IMR-90 (cell line): ENCODE measurements at regions not wholly inside any gene's neighbourhood (a gene's known extent, or its start where the extent isn't known, plus 50 kb on each side); places are given as distances from the start of the nearest gene placed in this dataset.
"Not testable (repeated sequence)": the region's sequence is repeated elsewhere in the genome, so short reads cannot be mapped to it uniquely, and the experiment has no call there.

Experiments used
- BHLHE40 ChIP-seq: fragments of 150-350 bp; IDR thresholded peaks from 2 replicates; pipeline ENCODE4 v1.6.1; 2016; ENCODE audit warnings: mild to moderate bottlenecking, low read depth, low read length
- CHD1 ChIP-seq: IDR thresholded peaks from 2 replicates; pipeline ENCODE4 v1.6.1; 2012; ENCODE audit warnings: low read depth, low read length, improper control_type of control experiment
- ELK1 ChIP-seq: fragments of 150-350 bp; IDR thresholded peaks from 2 replicates; pipeline ENCODE4 v1.6.1; 2016; ENCODE audit warnings: low read depth, mild to moderate bottlenecking, low read length, moderate library complexity, borderline replicate concordance
- FOS ChIP-seq: fragments of 150-350 bp; IDR thresholded peaks from 2 replicates; pipeline ENCODE4 v1.6.1; 2016; ENCODE audit warnings: low read depth, low read length
- MAFK ChIP-seq: IDR thresholded peaks from 2 replicates; pipeline ENCODE4 v1.6.1; 2012; ENCODE audit warnings: low read depth, low read length, improper control_type of control experiment
- MAZ ChIP-seq: IDR thresholded peaks from 2 replicates; pipeline ENCODE4 v1.6.1; 2012; ENCODE audit warnings: low read depth, mild to moderate bottlenecking, low read length, improper control_type of control experiment, moderate library complexity, borderline replicate concordance
- MXI1 ChIP-seq: IDR thresholded peaks from 2 replicates; pipeline ENCODE4 v1.6.1; 2012; ENCODE audit warnings: low read depth, mild to moderate bottlenecking, low read length, moderate library complexity, borderline replicate concordance
- NFE2L2 ChIP-seq: fragments of 150-350 bp; IDR thresholded peaks from 2 replicates; pipeline ENCODE4 v1.6.1; 2016; ENCODE audit warnings: low read depth, mild to moderate bottlenecking, low read length
- POLR2A ChIP-seq: IDR thresholded peaks from 2 replicates; pipeline ENCODE4 v1.6.1; 2012; ENCODE audit warnings: mild to moderate bottlenecking, low read depth, low read length
- RAD21 ChIP-seq: IDR thresholded peaks from 2 replicates; pipeline ENCODE4 v1.6.1; 2012; ENCODE audit warnings: low read length, improper control_type of control experiment
- RCOR1 ChIP-seq: IDR thresholded peaks from 2 replicates; pipeline ENCODE4 v1.6.1; 2012; ENCODE audit warnings: mild to moderate bottlenecking, low read length, improper control_type of control experiment; ENCODE audit not compliant: insufficient replicate concordance
- RFX5 ChIP-seq: IDR thresholded peaks from 2 replicates; pipeline ENCODE4 v1.8.0; 2012; ENCODE audit warnings: low read depth, mild to moderate bottlenecking, low read length, moderate library complexity
- SMC3 ChIP-seq: fragments of 150-350 bp; IDR thresholded peaks from 2 replicates; pipeline ENCODE4 v1.6.1; 2016; ENCODE audit warnings: low read depth, mild to moderate bottlenecking, antibody characterized with exemption, low read length, moderate library complexity
- TF ChIP-seq, protein P1 (sequence below): conservative IDR thresholded peaks from 2 replicates; pipeline ENCODE4 v1.5.1; 2012; ENCODE audit warnings: mild to moderate bottlenecking, low read depth, low read length, improper control_type of control experiment

GRCh38 chr20:29443206-29443781 is 1814.2 kb upstream of the DEFB115 start:
- TF ChIP-seq BHLHE40, POLR2A, FOS, ELK1, SMC3, MXI1, RFX5, MAFK, MAZ, NFE2L2, RCOR1, CHD1: not testable (repeated sequence)
- TF ChIP-seq, protein P1, sequence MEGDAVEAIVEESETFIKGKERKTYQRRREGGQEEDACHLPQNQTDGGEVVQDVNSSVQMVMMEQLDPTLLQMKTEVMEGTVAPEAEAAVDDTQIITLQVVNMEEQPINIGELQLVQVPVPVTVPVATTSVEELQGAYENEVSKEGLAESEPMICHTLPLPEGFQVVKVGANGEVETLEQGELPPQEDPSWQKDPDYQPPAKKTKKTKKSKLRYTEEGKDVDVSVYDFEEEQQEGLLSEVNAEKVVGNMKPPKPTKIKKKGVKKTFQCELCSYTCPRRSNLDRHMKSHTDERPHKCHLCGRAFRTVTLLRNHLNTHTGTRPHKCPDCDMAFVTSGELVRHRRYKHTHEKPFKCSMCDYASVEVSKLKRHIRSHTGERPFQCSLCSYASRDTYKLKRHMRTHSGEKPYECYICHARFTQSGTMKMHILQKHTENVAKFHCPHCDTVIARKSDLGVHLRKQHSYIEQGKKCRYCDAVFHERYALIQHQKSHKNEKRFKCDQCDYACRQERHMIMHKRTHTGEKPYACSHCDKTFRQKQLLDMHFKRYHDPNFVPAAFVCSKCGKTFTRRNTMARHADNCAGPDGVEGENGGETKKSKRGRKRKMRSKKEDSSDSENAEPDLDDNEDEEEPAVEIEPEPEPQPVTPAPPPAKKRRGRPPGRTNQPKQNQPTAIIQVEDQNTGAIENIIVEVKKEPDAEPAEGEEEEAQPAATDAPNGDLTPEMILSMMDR = peak; percentile 56
- peak; percentile 61 for TF ChIP-seq RAD21
